Smooth muscle cell (in vitro differentiated cells): ENCODE measurements at regions not wholly inside any gene's neighbourhood (a gene's known extent, or its start where the extent isn't known, plus 50 kb on each side); places are given as distances from the start of the nearest gene placed in this dataset.

Source experiments
- DNase-seq: peaks from one replicate; lab custom pipeline; 2025; ENCODE audit not compliant: unreplicated experiment; lab: John Stamatoyannopoulos, UW
- H2AFZ ChIP-seq: fragments of 200-600 bp; sonication (generic); 2 replicates; pipeline ENCODE4 v1.6.0; 2016; ENCODE audit warnings: antibody characterized with exemption, low read depth, mild to moderate bottlenecking
- H3F3A ChIP-seq: fragments of 200-600 bp; sonication (generic); 2 replicates; pipeline ENCODE4 v1.6.0; 2017; ENCODE audit warnings: antibody characterized with exemption, low read depth
- H3K27ac ChIP-seq: fragments of 200-600 bp; sonication (generic); 2 replicates; pipeline ENCODE4 v1.5.1; 2016; ENCODE audit warnings: low read depth, mild to moderate bottlenecking
- H3K27me3 ChIP-seq: fragments of 200-600 bp; sonication (generic); 2 replicates; pipeline ENCODE4 v1.6.1; 2016; ENCODE audit warnings: low read depth, mild to moderate bottlenecking
- H3K36me3 ChIP-seq: fragments of 200-600 bp; sonication (generic); 2 replicates; pipeline ENCODE4 v1.5.1; 2016; ENCODE audit warnings: low read depth
- H3K4me1 ChIP-seq: fragments of 200-600 bp; sonication (generic); 2 replicates; pipeline ENCODE4 v1.5.1; 2016; ENCODE audit warnings: low read depth
- H3K4me2 ChIP-seq: fragments of 200-600 bp; sonication (generic); 2 replicates; pipeline ENCODE4 v1.6.0; 2016; ENCODE audit warnings: mild to moderate bottlenecking
- H3K4me3 ChIP-seq: fragments of 200-600 bp; sonication (generic); 2 replicates; pipeline ENCODE4 v1.5.1; 2016; ENCODE audit warnings: mild to moderate bottlenecking
- H3K79me2 ChIP-seq: fragments of 200-600 bp; sonication (generic); 2 replicates; pipeline ENCODE4 v1.6.0; 2016; ENCODE audit warnings: low read depth, mild to moderate bottlenecking
- H3K9ac ChIP-seq: fragments of 200-600 bp; sonication (generic); 2 replicates; pipeline ENCODE4 v1.6.0; 2016; ENCODE audit warnings: low read depth
- H3K9me3 ChIP-seq: fragments of 200-600 bp; sonication (generic); replicated peaks from 2 replicates; pipeline ENCODE4 v1.5.1; 2016; ENCODE audit warnings: low read depth
- H4K20me1 ChIP-seq: fragments of 200-600 bp; sonication (generic); 2 replicates; pipeline ENCODE4 v1.6.0; 2016; ENCODE audit warnings: low read depth
- WGBS: methylation state at CpG from one replicate; pipeline ENCODE4 v1.1.7; 2016; ENCODE audit warnings: low lambda C conversion rate; 5-methylcytosine and 5-hydroxymethylcytosine counted together
- TF ChIP-seq, protein P1 (sequence below): fragments of 200-600 bp; sonication (generic); IDR thresholded peaks from 2 replicates; pipeline ENCODE4 v1.5.1; 2017; ENCODE audit warnings: borderline replicate concordance, mild to moderate bottlenecking, antibody characterized with exemption; ENCODE audit not compliant: insufficient read depth, poor library complexity, severe bottlenecking

DNA sequence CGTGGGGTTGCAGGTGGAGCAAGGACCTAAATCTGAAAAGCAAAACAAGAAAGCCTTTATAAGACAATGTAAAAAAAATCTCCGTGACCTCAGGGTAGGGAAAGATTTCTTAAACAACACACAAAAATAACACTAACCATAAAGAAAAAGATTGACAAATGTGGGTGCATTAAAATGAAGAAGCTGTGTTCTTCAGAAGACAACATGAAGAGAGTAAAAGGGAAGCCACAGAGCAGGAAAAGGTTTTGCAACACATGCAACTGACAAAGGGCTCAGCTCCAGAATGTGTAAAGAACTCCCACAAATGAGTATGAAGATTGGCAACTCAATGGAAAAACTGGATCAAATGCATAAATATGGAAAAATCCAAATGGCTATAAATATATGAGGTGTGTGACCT is 74.2 kb downstream of the MAGEF1 start:
- DNase-seq = no peak
- no peaks in the 10 kb centered on the region for H3K36me3 ChIP-seq
- TF ChIP-seq, protein P1, sequence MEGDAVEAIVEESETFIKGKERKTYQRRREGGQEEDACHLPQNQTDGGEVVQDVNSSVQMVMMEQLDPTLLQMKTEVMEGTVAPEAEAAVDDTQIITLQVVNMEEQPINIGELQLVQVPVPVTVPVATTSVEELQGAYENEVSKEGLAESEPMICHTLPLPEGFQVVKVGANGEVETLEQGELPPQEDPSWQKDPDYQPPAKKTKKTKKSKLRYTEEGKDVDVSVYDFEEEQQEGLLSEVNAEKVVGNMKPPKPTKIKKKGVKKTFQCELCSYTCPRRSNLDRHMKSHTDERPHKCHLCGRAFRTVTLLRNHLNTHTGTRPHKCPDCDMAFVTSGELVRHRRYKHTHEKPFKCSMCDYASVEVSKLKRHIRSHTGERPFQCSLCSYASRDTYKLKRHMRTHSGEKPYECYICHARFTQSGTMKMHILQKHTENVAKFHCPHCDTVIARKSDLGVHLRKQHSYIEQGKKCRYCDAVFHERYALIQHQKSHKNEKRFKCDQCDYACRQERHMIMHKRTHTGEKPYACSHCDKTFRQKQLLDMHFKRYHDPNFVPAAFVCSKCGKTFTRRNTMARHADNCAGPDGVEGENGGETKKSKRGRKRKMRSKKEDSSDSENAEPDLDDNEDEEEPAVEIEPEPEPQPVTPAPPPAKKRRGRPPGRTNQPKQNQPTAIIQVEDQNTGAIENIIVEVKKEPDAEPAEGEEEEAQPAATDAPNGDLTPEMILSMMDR = no peak
- no peak overlapping the region for H3K27ac ChIP-seq
- H3K9ac ChIP-seq = no peak overlapping the region
- no peaks in the 10 kb centered on the region for H3K27me3 ChIP-seq
- H3K4me1 ChIP-seq = peaks cover 20% of the 10 kb centered on the region
- peaks cover 17% of the 10 kb centered on the region for H3F3A ChIP-seq
- H4K20me1 ChIP-seq = no peaks in the 10 kb centered on the region
- WGBS = 80% methylated on average over 2 of the region's 2 CpGs
- H3K79me2 ChIP-seq = no peaks in the 10 kb centered on the region
- H2AFZ ChIP-seq = no peak overlapping the region
- no peak overlapping the region for H3K4me3 ChIP-seq
- no peak overlapping the region for H3K4me2 ChIP-seq
- H3K9me3 ChIP-seq = no peaks in the 10 kb centered on the region

DNA sequence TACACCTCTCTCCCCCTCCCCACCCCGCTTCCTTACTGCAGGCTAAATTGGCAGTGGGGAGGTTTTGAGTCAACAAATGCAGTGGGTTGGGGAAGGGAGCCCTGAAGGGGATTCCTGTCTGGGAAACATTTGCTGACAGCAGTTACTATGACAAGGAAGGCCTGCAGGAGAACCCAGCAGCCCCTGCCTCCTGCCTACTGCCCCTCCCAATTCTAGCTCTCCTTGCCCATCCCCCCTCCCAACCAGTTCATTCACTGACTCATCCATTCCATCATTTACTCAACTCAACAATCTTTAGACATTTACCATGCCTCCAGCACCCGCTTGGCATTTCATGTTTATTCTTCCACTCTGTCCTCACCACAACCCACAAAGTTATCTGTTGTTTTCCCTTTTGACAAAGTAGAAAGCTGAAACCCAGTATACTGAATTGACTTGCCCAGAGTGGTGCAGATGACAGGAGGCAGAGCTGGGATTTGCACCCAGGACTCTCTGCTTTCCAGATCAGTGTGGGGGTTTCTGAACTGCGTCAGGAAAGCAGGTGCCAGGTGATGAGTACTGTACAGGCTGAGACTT is 75.0 kb downstream of the MAGEF1 start:
- Histone ChIP-seq H3K4me3 (no peak overlapping the region), H2AFZ (no peak overlapping the region), H3K27ac (no peak overlapping the region), H3K27me3 (no peaks in the 10 kb centered on the region), H3K9ac (no peak overlapping the region), H4K20me1 (no peaks in the 10 kb centered on the region), H3K4me2 (no peak overlapping the region), H3F3A (peaks cover 17% of the 10 kb centered on the region), H3K36me3 (no peaks in the 10 kb centered on the region), H3K79me2 (no peaks in the 10 kb centered on the region), H3K4me1 (peaks cover 20% of the 10 kb centered on the region), H3K9me3 (no peaks in the 10 kb centered on the region)
- peak; percentile 28 for DNase-seq
- WGBS = 9% methylated on average over 3 of the region's 3 CpGs
- TF ChIP-seq, protein P1 = no peak

DNA sequence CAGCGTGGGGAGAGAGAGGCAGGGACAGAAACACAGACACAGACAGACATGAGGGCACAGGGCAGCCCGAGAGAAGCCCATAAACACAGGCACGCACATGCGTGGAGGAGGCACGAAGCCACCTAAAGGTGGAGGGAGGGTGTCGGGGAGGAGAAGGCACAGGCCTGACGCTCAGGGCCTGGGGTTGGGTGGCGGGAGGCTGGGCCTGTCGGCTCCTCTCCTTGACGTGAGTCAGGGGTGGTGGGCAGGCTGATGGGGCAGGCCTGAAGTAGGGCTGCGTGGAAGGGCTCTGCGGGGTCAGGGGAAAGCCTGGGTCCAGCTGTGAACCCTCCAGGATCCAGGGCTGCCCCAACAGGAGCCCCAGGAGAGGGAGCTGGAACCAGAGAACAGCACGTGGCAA is 74.2 kb downstream of the EPHB3 start:
- Histone ChIP-seq H3K9me3 (no peaks in the 10 kb centered on the region), H3K79me2 (no peaks in the 10 kb centered on the region), H3F3A (peaks cover 17% of the 10 kb centered on the region), H3K9ac (no peak overlapping the region), H3K36me3 (no peaks in the 10 kb centered on the region), H4K20me1 (no peaks in the 10 kb centered on the region), H2AFZ (no peak overlapping the region), H3K27ac (no peak overlapping the region), H3K4me2 (no peak overlapping the region), H3K4me1 (peaks cover 20% of the 10 kb centered on the region), H3K27me3 (no peaks in the 10 kb centered on the region), H3K4me3 (no peak overlapping the region)
- WGBS = 55% methylated on average over 7 of the region's 13 CpGs
- DNase-seq = no peak
- TF ChIP-seq, protein P1 = no peak

DNA sequence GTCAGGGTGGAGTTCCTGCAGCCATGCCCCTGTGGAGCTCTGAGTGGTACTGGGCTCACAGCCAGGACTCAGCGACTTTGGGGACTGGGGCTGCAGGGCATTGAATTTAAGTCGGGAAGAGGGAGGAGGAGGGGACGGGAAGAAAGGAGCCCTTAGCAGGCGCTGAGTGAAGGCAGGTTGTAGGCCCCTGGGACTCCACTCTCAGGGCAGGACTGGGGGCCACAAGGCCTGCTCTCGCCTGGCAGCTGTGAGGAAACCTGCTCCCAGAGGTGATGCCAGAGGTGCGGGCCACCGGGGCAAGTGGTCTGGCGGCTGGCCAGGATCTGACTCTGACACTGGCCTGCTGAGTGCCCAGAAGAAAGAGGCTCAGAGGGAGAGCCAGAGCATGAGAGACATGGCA is 73.5 kb downstream of the EPHB3 start:
- Histone ChIP-seq H3K79me2 (no peaks in the 10 kb centered on the region), H3K4me3 (no peak overlapping the region), H3K27me3 (no peaks in the 10 kb centered on the region), H3K4me1 (peaks cover 21% of the 10 kb centered on the region), H3F3A (peaks cover 17% of the 10 kb centered on the region), H3K9ac (no peak overlapping the region), H3K4me2 (no peak overlapping the region), H3K27ac (no peak overlapping the region), H4K20me1 (no peaks in the 10 kb centered on the region), H3K9me3 (no peaks in the 10 kb centered on the region), H2AFZ (no peak overlapping the region), H3K36me3 (no peaks in the 10 kb centered on the region)
- TF ChIP-seq, protein P1 = no peak
- WGBS = 80% methylated on average over 8 of the region's 8 CpGs
- no peak for DNase-seq
